AG04450 (cell line): ENCODE measurements at regions not wholly inside any gene's neighbourhood (a gene's known extent, or its start where the extent isn't known, plus 50 kb on each side); places are given as distances from the start of the nearest gene placed in this dataset.
"Not testable (repeated sequence)": the region's sequence is repeated elsewhere in the genome, so short reads cannot be mapped to it uniquely, and the experiment has no call there.

Source experiments
- CTCF ChIA-PET: fragments of 300-600, 350-600 bp; formaldehyde crosslinking; extraction: SDS; loops from one replicate; lab custom pipeline; 2022; ENCODE audit warnings: antibody characterized with exemption, inconsistent platforms; lab: Charles Lee
- POLR2A ChIA-PET: fragments of 350-600 bp; formaldehyde crosslinking; extraction: SDS; loops from one replicate; lab custom pipeline; 2021; ENCODE audit warnings: antibody characterized with exemption, inconsistent platforms; lab: Yijun Ruan, JAX
- DNase-seq: peaks from one replicate; pipeline ENCODE4 v3.0.0-alpha.2; 2011; ENCODE audit warnings: low read depth, low spot score
- H3K27ac ChIP-seq: one replicate; pipeline ENCODE4 v1.5.1; 2012; ENCODE audit warnings: low read depth, low read length, control low read depth
- H3K27me3 ChIP-seq: one replicate; pipeline ENCODE4 v1.6.0; 2012; ENCODE audit warnings: low read length; ENCODE audit not compliant: control insufficient read depth, insufficient read depth
- H3K4me3 ChIP-seq: 2 replicates; pipeline ENCODE4 v1.5.1; 2011; ENCODE audit warnings: mild to moderate bottlenecking, low read depth, low read length, control low read depth
- H3K9me3 ChIP-seq: 2 replicates; pipeline ENCODE4 v1.5.1; 2012; ENCODE audit warnings: low read length; ENCODE audit not compliant: control insufficient read depth, insufficient read depth
- CTCF ChIP-seq: IDR thresholded peaks from 2 replicates; pipeline ENCODE4 v1.5.1; 2011; ENCODE audit warnings: low read depth, low read length, control low read depth, inconsistent platforms

DNA sequence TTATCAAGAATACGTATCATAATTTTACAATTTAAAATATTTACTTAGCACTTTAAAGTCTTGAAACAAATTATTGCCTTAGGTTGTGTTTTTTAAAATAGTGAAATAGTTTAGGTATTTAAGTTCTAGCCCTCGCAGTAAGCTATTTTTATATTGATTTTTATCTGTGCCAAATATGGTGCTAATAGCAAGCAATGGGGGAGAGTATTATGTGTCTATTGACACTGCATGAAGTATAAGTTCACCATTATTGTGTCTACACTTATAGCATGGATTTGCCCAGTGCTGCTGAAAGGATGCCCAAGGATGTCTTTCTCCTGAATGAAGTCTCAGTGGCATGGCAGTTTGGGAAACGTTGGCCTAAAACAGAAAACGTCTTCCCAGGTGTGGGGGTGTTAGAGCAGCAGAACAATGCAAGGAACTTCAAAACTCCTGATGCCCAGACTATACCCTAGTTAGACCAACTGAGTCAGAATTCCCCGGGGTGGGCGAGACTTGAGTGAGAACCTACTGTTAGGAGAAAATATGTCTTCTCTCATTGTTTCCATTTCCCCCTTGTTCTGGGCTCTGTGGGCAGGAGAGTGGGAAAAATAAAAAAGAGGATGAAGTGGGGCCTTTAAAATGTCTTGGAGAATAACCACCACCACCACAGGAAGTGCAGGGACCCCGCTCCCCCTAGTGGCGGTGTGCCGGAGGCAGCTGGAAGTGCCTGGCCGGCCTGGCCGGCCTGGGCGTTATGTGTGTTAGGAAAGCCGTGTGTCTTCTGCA, 104.2 kb upstream of the SLC7A14 start:
- ChIA-PET POLR2A (interaction anchor here (0.7 to 1.0 kb wide), 2 partner anchors 13 to 24 kb away, joined by 3 to 4 read pairs; no protein-coding TSS in a partner anchor), CTCF (interaction anchor here (0.5 to 1.9 kb wide), 7 partner anchors 13 to 276 kb away, joined by 3 to 10 read pairs (median 6); no protein-coding TSS in a partner anchor)
- no peak for DNase-seq
- Histone ChIP-seq H3K4me3 (no peak overlapping the region), H3K27ac (peak overlapping the region; percentile 3), H3K9me3 (no peaks in the 10 kb centered on the region), H3K27me3 (no peaks in the 10 kb centered on the region)
- TF ChIP-seq CTCF, result peak; percentile 71

- peak; percentile 68 for DNase-seq
- ChIA-PET CTCF (interaction anchor here (0.8 to 1.6 kb wide), 4 partner anchors 24 to 275 kb away, joined by 3 to 9 read pairs (median 7); no protein-coding TSS in a partner anchor), POLR2A (interaction anchor here (0.7 to 1.0 kb wide), 2 partner anchors 14 to 25 kb away, joined by 3 to 4 read pairs; no protein-coding TSS in a partner anchor)
These were observed 103.5 kb upstream of the SLC7A14 start for GRCh38 chr3:170689296-170689829.

GRCh38 chr3:170688222-170688621, 102.3 kb upstream of the SLC7A14 start:
- CTCF ChIA-PET, H3K27ac ChIP-seq, DNase-seq, H3K27me3 ChIP-seq, H3K4me3 ChIP-seq, H3K9me3 ChIP-seq, POLR2A ChIA-PET: not testable (repeated sequence)

More at GRCh38 chr3:170689296-170689829, 103.5 kb upstream of the SLC7A14 start:
- Histone ChIP-seq H3K4me3 (no peak overlapping the region), H3K27me3 (no peaks in the 10 kb centered on the region), H3K9me3 (no peaks in the 10 kb centered on the region), H3K27ac (peak overlapping the region; percentile 77)
- no peak for TF ChIP-seq CTCF

DNA sequence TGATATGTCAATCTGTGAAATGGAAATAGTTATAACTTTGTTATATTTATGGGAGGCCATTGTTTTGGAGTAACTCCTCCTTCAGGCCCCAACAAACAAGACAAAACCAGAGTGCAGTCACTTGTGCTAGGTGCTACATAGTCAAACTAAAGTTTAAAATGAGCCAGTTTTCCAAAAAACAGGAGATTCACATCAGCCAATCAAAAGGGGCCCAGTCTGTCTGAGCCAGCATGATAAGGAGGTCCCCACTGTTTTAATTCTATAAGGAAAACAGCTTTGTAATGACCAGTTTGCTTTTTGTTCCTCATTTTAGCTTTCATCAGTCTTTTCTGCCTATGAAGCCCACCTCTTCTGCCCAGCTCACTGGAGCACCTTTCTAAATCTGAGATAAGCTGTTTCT, 94.7 kb upstream of the SLC7A14 start:
- POLR2A ChIA-PET, result no interaction called here
- CTCF ChIA-PET, result no interaction called here
- H3K9me3 ChIP-seq, result no peaks in the 10 kb centered on the region
- no peak for TF ChIP-seq CTCF
- no peak overlapping the region for H3K27ac ChIP-seq
- H3K27me3 ChIP-seq, result no peaks in the 10 kb centered on the region
- H3K4me3 ChIP-seq, result no peak overlapping the region
- no peak for DNase-seq

DNA sequence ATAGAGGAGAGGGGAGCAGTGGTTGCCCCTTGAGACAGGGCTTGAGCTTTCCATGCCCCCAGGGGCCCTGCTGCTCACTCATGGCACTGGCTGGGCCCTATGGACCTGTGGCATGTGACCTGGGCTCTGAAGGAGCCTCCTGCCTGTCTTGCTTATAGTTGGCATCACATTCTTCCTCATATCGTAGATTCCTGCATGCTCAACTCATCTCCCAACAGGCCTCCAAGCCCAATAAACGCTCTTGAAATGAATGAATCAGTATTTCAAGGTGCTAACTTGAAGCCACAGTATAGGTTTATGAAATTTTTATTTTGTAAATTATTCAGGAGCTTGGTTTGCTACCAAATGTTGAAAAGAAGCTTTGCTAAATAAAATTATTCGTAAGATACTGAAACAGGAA, 93.3 kb upstream of the SLC7A14 start:
- Histone ChIP-seq H3K27me3 (no peaks in the 10 kb centered on the region), H3K27ac (no peak overlapping the region)
- no peak for DNase-seq

More for the DNA sequence above, 93.3 kb upstream of the SLC7A14 start:
- H3K9me3 ChIP-seq, result no peaks in the 10 kb centered on the region
- ChIA-PET CTCF (interaction anchor here (0.6 to 1.0 kb wide), 2 partner anchors 133 to 265 kb away, joined by 3 to 5 read pairs; no protein-coding TSS in a partner anchor), POLR2A (no interaction called here)
- no peak for TF ChIP-seq CTCF
- no peak overlapping the region for H3K4me3 ChIP-seq
